GM19025 (cell line): ENCODE measurements at regions not wholly inside any gene's neighbourhood (a gene's known extent, or its start where the extent isn't known, plus 50 kb on each side); places are given as distances from the start of the nearest gene placed in this dataset.

Experiments used
- ATAC-seq: cut with Tn5 transposase; IDR thresholded peaks from one replicate; pipeline ENCODE4 v1.9.1; 2021; ENCODE audit warnings: mild to moderate bottlenecking, low read depth, moderate library complexity; ENCODE audit not compliant: unreplicated experiment

- no peak for ATAC-seq
Measured at GRCh38 chr17:34178092-34178491, 77.0 kb upstream of the CCL2 start.

DNA sequence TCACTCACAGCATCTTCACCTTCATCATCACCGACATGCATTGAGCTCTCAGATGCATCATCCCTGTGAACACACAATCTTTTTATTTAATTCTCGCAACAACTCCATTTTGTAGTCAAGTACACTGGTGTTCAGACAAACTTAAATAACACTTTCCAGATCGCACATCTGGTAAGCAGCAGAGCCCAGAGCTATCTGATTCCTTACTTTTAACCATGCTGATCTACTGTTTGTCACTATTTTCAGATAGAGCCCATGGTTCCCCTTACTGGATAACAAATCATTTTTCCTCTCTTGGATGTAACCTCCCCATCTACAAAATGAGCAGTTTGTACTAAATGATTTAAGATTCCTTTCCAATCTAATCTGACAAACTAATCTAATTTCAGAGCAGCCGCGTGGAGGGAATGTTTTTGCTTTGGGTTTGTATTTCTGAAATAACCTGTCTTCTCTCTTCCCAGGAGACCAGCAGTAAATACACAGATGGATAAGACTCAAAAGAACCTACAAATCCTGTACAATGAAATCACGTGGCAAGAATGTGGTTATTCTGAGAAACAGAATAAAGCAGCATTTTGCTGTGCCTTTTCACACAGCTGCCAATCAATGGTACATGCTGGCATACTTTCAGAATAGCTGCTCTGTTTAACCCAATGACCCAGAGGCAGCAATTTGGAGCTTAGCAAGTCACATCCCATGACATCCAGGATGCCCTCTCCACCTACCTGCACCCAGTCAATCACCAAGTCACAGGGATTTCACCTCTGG lies 72.9 kb upstream of the CCL2 start:
- no peak for ATAC-seq

DNA sequence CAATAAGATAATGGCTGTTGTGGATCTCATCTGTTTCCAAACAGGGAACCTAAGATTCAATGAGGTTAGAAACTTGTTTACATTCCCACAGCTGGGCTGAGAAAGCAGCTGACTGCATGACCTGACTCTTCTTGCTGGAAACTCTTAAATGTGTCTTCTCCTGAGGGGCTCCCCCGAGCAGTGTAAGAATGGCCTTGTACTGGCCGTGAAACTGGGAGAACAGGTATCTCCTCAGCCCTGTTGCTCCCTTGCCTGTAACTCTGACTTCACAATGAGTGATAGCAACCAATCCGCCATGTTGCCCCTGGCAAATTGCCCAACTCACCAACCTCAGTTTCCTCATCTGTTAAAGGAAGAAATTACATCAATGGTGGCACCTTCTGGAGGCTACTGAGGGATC lies 59.1 kb upstream of the CCL2 start:
- ATAC-seq, result no peak

DNA sequence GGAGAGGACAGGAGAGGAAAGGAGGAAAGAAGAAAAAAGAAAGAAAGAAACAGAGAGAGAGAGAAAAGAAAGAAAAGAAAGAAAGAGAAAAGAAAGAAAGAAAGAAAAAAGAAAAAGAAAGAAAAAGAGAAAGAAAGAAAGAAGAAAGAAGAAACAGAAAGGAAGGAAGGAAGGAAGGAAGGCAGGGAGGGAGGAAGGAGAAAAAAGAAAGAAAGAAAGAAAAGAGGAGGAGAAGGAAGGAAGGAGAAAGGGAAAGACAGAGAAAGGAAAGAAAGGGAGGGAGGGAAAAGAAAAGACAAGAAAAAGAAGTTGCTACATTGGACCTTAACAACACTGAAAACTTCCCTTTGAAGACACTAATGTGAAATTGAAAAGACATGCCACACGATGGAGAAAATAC lies 56.6 kb upstream of the CCL2 start:
- ATAC-seq, result no peak

- no peak for ATAC-seq
Measured at GRCh38 chr17:34199454-34199853, 55.6 kb upstream of the CCL2 start.

- no peak for ATAC-seq
Measured at GRCh38 chr17:34199932-34200534, 55.1 kb upstream of the CCL2 start.

DNA sequence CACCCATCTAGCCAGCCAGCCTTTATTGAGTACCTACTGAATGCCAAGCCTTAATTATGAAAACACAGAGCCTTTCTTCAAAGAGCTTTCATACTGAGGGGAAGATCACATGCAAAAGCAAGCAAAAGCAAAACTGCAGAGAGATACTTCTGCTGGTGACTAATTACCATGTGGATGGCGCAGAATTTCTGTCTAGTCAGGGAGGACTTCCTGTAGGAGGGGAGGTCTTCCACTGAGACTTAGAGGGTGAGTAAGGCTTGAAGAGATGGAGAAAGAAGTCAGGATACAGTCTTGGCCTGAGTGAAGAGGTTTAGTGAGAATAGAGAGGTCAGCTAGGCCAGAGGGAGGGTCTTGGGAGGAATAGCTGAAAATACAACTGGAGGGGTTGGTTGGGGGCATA lies 53.9 kb upstream of the CCL2 start:
- ATAC-seq, result no peak

- no peak for ATAC-seq
Measured at GRCh38 chr17:34201767-34202166, 53.3 kb upstream of the CCL2 start.

DNA sequence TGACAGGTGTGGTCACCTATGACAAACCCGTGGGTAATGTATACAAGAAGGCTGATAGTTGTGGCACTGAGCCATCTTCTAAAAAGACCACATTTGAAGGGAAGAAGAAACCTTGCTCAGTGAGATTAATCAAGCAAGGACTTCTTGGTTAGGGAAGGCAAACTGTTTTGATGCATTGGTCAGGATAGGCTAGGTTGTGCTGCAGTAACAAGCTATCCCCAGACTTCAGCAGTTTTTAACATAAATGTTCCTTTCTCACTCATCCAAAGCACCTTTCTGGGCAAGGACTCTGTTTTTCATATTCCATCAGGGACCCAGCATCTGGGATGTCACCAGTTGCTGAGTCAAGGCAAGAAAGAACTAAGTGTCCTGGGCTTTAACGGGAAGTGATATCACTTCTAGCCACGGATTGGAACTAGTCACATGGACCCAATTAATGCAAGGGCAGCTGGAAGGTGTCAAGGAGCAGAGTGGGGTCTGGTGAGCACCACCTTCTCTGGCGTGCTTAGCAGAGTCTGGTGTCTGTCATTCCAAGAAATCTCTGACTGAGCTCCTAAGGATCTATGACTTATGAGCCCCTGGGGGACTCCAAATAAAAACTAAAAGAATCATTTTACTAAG lies 52.0 kb upstream of the CCL2 start:
- ATAC-seq, result no peak

GRCh38 chr17:34204402-34204801 lies 50.7 kb upstream of the CCL2 start:
- no peak for ATAC-seq
